GM12873 (cell line): ENCODE measurements at regions not wholly inside any gene's neighbourhood (a gene's known extent, or its start where the extent isn't known, plus 50 kb on each side); places are given as distances from the start of the nearest gene placed in this dataset.

ENCODE experiments used
- TF ChIP-seq, protein P1 (sequence below): IDR thresholded peaks from 2 replicates; pipeline ENCODE4 v1.5.1; 2012; ENCODE audit warnings: low read depth, mild to moderate bottlenecking, moderate library complexity, low read length, control low read depth; ENCODE audit not compliant: insufficient read depth; ENCODE audit errors: missing control alignments

DNA sequence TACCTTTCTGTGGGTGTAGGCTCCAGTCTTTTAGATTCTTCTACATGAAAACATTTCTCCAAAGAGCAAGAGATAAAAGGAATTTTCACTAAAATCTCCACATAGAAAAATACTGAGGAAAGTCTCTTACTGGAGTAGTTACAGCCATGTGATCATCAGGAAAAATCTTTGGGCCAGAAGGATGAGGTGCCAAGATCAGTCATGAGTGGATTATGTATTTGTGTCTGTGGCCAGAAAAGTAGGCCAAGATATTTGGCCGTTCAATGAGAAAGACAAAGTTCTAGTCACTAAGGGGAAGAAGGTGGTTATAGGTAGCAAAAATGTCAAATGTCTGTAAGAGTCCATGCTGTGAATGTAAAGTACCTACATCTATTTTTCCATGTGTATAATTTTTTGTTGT, 339.3 kb downstream of the NSUN3 start:
- TF ChIP-seq, protein P1, sequence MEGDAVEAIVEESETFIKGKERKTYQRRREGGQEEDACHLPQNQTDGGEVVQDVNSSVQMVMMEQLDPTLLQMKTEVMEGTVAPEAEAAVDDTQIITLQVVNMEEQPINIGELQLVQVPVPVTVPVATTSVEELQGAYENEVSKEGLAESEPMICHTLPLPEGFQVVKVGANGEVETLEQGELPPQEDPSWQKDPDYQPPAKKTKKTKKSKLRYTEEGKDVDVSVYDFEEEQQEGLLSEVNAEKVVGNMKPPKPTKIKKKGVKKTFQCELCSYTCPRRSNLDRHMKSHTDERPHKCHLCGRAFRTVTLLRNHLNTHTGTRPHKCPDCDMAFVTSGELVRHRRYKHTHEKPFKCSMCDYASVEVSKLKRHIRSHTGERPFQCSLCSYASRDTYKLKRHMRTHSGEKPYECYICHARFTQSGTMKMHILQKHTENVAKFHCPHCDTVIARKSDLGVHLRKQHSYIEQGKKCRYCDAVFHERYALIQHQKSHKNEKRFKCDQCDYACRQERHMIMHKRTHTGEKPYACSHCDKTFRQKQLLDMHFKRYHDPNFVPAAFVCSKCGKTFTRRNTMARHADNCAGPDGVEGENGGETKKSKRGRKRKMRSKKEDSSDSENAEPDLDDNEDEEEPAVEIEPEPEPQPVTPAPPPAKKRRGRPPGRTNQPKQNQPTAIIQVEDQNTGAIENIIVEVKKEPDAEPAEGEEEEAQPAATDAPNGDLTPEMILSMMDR, result no peak

- TF ChIP-seq, protein P1, result no peak
Observed at GRCh38 chr3:94405258-94406035, 342.6 kb downstream of the NSUN3 start.

- TF ChIP-seq, protein P1, result no peak
Observed at GRCh38 chr3:94406595-94406994, 343.7 kb downstream of the NSUN3 start.

DNA sequence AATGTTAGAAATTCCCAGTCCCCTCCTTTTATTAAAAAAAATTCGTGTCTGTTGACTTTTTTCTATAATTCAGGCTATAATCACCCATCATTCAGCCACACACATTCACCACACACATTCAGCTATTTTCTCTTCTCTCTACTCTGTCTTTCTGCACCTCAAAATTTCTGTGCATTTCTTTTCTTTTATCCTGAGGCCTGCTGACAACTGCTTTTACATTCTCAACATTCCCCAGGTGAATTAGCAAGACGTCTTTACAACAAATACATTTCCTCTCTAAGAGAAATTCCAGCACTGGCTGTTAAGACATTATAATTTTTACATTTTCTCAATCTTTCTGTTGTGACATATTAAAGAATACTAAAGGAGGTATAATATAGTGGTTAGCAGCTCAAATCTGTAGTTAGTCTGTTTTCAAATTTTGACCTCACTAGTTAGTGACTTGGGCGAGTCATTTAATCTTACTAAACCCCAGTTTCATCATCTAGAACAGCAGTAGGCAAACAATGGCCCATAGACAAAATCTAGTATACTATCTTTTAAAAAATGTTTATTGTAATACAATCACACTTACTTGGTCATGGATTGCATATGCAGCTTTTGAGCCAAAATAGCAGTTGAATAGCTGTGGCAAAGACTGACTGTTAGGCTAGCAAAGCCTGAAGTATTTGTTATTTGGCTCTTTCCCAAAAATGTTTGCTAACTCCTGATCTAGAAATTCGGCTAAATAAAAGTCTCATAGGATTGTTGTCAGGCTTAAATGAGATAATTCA, 350.7 kb downstream of the NSUN3 start:
- TF ChIP-seq, protein P1, result no peak

GRCh38 chr3:94414418-94414817, 351.6 kb downstream of the NSUN3 start:
- TF ChIP-seq, protein P1, result no peak

DNA sequence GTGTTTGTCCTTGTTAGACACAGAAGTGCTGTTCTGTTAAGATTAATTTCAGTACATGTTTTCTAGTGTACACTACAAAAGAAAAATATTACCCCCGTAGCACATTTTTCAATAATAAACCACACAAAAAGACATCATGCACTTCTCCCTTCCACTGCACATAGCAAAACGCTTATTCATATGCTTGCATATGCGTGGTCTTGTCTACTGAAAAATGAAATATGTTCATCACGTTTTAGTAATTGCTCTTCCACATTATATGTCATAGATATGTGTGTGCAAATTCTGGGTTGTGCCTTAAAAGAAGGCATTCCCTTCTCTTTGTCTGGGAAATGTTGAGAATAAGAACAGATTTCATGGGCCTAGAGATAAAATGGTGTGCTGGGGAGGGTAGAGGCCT, 353.9 kb downstream of the NSUN3 start:
- TF ChIP-seq, protein P1, result no peak

DNA sequence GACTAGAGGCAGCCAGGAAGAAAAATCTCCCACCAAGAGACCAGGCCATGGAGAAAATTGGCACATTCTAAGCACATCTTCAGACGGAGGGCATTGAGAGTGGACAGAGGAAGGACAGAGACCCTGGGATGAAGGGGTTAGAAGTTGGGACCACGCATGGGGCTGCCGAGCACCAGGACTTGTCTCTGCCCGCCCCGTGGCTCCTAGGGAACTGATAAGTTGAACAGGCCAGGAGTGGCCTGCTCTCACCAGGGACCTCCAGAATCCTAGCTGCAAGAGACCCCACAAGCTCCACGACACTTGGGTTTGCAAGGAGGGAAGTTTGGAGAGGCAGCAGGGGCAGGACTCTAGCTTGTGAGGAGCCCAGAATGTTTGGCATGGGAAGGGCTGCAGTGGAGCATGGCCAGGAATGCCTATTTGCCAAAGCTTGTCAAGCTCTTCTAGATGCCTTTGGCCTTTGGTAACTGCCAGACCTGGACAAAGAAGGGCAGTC, 355.1 kb downstream of the NSUN3 start:
- TF ChIP-seq, protein P1, result no peak
